SH-SY5Y (cell line): ENCODE measurements at regions not wholly inside any gene's neighbourhood (a gene's known extent, or its start where the extent isn't known, plus 50 kb on each side); places are given as distances from the start of the nearest gene placed in this dataset.

Experiments used
- GATA2 ChIP-seq: IDR thresholded peaks from 2 replicates; pipeline ENCODE4 v1.6.1; 2011; ENCODE audit warnings: mild to moderate bottlenecking, low read depth, low read length
- GATA3 ChIP-seq: IDR thresholded peaks from 2 replicates; pipeline ENCODE4 v1.6.1; 2011; ENCODE audit warnings: low read depth, mild to moderate bottlenecking, low read length, moderate library complexity

DNA sequence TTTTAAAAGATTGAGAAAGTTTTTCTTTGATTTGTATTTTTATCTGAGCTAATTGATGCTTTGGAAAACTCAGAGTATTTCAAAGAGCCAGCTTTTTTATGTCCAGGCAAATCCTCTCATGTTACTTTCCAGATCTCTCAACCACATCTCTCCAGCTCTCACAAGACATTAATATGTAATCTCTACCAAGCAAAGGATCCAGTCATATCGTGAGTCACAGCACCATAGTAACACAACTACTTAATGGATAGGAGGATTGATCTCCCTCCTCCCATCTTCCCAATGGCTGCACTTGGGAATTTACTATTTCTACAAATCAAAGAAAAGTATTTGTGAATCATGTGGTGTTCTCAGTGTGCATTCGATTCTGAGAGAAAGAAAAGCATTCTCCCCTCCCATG is 63.3 kb downstream of the POU4F1 start:
- TF ChIP-seq GATA2 (no peak), GATA3 (no peak)
